ENCODE measurements at regions not wholly inside any gene's neighbourhood (a gene's known extent, or its start where the extent isn't known, plus 50 kb on each side); places are given as distances from the start of the nearest gene placed in this dataset.
"Not testable (repeated sequence)": the region's sequence is repeated elsewhere in the genome, so short reads cannot be mapped to it uniquely, and the experiment has no call there.

DNA sequence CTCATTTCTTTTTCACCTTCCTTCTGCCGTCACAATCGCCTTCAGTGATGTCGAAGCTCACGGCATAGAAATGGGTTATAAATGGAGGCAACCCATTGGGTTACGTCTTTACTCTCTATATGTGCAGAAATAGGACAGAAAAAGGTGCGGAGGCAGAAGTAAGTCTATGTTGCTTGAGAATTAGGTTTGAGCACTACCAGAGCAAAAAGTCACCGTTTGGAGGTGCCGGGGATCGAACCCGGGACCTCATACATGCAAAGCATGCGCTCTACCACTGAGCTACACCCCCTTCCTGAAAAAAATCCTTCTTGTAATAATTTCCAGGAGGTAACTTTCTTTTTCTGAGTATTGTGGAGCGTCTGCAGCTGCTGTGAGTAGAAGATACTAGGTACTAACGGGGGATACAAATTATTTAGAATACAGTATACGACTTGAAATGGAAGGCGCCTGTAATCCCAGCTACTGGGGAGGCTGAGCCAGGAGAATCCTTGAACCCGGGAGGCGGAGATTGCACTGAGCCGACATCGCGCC lies 134.2 kb downstream of the TRIM27 start:
- no peak overlapping the region for H2AFZ ChIP-seq (ENCODE audit: low read length)

DNA sequence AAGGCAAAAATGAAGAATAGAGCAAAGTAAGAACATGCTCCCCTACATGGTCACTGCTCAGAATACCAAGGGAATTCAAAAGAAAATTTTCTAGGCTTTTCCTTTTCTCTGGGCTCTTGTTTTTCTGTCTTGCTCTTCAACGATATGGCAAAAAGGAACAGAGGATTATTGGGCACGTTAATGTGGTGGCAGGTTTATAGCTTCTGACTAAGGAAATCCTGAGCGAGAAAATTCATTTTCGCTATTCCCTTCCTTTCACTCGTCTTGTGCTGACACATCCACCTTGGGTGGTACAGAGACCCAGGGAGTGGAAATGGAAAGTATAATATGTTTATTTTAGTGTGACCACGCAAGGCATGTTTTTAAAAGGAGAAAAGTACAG lies 132.8 kb downstream of the TRIM27 start:
- Histone ChIP-seq H3K9ac (ENCODE audit: low read length) (no peak overlapping the region), H2AFZ (ENCODE audit: low read length) (no peak overlapping the region), H3K27ac (ENCODE audit: low read length) (no peak overlapping the region), H3K27me3 (replicated peaks; ENCODE audit: insufficient read depth, low read length) (0 out of 2 replicates have a peak, but pooled peaks cover 7% of the 10 kb centered on the region), H3K4me3 (ENCODE audit: low read length) (no peak overlapping the region), H3K4me2 (ENCODE audit: low read depth, low read length) (no peak overlapping the region), H3F3A (ENCODE audit: insufficient read depth, low read length) (no peaks in the 10 kb centered on the region), H3K79me2 (ENCODE audit: low read length) (no peaks in the 10 kb centered on the region), H3K36me3 (replicated peaks; ENCODE audit: insufficient read depth, low read length) (no peaks in the 10 kb centered on the region), H3K9me2 (replicated peaks; ENCODE audit: insufficient read depth, low read length) (no peaks in the 10 kb centered on the region), H4K20me1 (ENCODE audit: insufficient read depth, low read length) (no peaks in the 10 kb centered on the region), H3K9me3 (replicated peaks; ENCODE audit: insufficient read depth, low read length) (no peaks in the 10 kb centered on the region), H3K4me1 (ENCODE audit: low read length) (no peaks in the 10 kb centered on the region)
- no peak for TF ChIP-seq EZH2phosphoT487 (IDR thresholded peaks at IDR 0.05; ENCODE audit: low read length)
- TF ChIP-seq, protein P1, sequence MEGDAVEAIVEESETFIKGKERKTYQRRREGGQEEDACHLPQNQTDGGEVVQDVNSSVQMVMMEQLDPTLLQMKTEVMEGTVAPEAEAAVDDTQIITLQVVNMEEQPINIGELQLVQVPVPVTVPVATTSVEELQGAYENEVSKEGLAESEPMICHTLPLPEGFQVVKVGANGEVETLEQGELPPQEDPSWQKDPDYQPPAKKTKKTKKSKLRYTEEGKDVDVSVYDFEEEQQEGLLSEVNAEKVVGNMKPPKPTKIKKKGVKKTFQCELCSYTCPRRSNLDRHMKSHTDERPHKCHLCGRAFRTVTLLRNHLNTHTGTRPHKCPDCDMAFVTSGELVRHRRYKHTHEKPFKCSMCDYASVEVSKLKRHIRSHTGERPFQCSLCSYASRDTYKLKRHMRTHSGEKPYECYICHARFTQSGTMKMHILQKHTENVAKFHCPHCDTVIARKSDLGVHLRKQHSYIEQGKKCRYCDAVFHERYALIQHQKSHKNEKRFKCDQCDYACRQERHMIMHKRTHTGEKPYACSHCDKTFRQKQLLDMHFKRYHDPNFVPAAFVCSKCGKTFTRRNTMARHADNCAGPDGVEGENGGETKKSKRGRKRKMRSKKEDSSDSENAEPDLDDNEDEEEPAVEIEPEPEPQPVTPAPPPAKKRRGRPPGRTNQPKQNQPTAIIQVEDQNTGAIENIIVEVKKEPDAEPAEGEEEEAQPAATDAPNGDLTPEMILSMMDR (IDR thresholded peaks at IDR 0.05; ENCODE audit: low read length): no peak
- no peak for TF ChIP-seq EZH2 (optimal IDR thresholded peaks at IDR 0.05; ENCODE audit: low read depth, low read length)
- DNase-seq: no peak

More for the DNA sequence above, 134.2 kb downstream of the TRIM27 start:
- no peak overlapping the region for H3K9ac ChIP-seq (ENCODE audit: low read length)
- H3K27me3 ChIP-seq (replicated peaks; ENCODE audit: insufficient read depth, low read length): 0 out of 2 replicates have a peak, but pooled peaks cover 10% of the 10 kb centered on the region
- H3K4me2 ChIP-seq (ENCODE audit: low read depth, low read length): no peak overlapping the region
- H3K9me2 ChIP-seq (replicated peaks; ENCODE audit: insufficient read depth, low read length): no peaks in the 10 kb centered on the region
- no peak overlapping the region for H3K4me3 ChIP-seq (ENCODE audit: low read length)
- no peak for TF ChIP-seq EZH2phosphoT487 (IDR thresholded peaks at IDR 0.05; ENCODE audit: low read length)
- TF ChIP-seq EZH2 (optimal IDR thresholded peaks at IDR 0.05; ENCODE audit: low read depth, low read length): no peak
- TF ChIP-seq, protein P1 (IDR thresholded peaks at IDR 0.05; ENCODE audit: low read length): no peak
- no peak for DNase-seq
- no peaks in the 10 kb centered on the region for H3F3A ChIP-seq (ENCODE audit: insufficient read depth, low read length)
- no peaks in the 10 kb centered on the region for H3K79me2 ChIP-seq (ENCODE audit: low read length)
- H3K36me3 ChIP-seq (replicated peaks; ENCODE audit: insufficient read depth, low read length): no peaks in the 10 kb centered on the region
- H3K9me3 ChIP-seq (replicated peaks; ENCODE audit: insufficient read depth, low read length): no peaks in the 10 kb centered on the region
- H4K20me1 ChIP-seq (ENCODE audit: insufficient read depth, low read length): no peaks in the 10 kb centered on the region
- H3K4me1 ChIP-seq (ENCODE audit: low read length): no peaks in the 10 kb centered on the region
- no peak overlapping the region for H3K27ac ChIP-seq (ENCODE audit: low read length)

DNA sequence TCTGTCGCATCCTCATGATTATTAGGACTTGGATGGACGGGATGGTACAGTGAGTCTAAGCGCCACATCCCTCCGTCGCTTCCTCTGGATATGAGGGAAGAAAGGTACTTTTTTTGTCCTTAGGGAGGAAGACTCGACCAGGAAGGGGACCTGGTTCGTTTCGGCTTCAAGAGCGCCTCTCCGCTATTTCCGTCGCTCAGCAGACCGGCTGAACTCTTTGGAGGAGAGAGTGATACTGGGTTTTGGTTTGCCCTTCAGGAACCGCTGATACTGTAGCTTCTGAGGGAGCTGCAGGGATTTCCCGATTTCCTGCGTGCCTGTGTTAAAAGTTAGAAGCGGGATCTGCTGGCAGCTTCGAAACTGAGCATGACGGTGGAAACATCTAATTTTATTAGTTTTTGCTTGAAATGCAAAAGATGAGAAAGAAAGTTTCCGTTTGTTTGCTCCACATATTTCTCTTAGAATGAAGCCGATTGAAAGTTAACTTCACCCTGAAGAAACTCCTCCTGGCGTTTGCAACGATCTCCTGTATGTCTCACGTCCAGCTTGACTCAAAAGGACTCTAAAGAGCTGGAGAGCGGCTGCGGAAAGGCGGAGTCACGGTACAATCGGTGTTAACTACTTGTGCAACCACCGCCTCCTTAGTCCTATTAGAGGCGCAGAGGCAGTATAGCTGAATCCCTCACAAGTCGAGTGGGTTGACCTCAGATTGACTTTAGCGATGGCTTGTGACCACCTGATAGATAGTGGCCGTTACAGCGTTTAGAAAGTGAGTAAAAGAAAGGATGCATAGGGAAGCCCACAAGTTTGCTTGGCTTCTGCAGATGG lies 129.4 kb downstream of the TRIM27 start:
- H2AFZ ChIP-seq (ENCODE audit: low read length): no peak overlapping the region
- TF ChIP-seq EZH2phosphoT487 (IDR thresholded peaks at IDR 0.05; ENCODE audit: low read length) (no peak), EZH2 (optimal IDR thresholded peaks at IDR 0.05; ENCODE audit: low read depth, low read length) (no peak)
- TF ChIP-seq, protein P1 (IDR thresholded peaks at IDR 0.05; ENCODE audit: low read length): no peak
- no peaks in the 10 kb centered on the region for H3F3A ChIP-seq (ENCODE audit: insufficient read depth, low read length)
- H3K9me3 ChIP-seq (replicated peaks; ENCODE audit: insufficient read depth, low read length): no peaks in the 10 kb centered on the region
- H3K9ac ChIP-seq (ENCODE audit: low read length): no peak overlapping the region
- H3K4me3 ChIP-seq (ENCODE audit: low read length): no peak overlapping the region
- H3K9me2 ChIP-seq (replicated peaks; ENCODE audit: insufficient read depth, low read length): no peaks in the 10 kb centered on the region
- no peaks in the 10 kb centered on the region for H4K20me1 ChIP-seq (ENCODE audit: insufficient read depth, low read length)
- H3K79me2 ChIP-seq (ENCODE audit: low read length): no peaks in the 10 kb centered on the region
- H3K36me3 ChIP-seq (replicated peaks; ENCODE audit: insufficient read depth, low read length): no peaks in the 10 kb centered on the region
- no peaks in the 10 kb centered on the region for H3K27me3 ChIP-seq (replicated peaks; ENCODE audit: insufficient read depth, low read length)
- no peak overlapping the region for H3K4me2 ChIP-seq (ENCODE audit: low read depth, low read length)
- no peaks in the 10 kb centered on the region for H3K4me1 ChIP-seq (ENCODE audit: low read length)
- no peak for DNase-seq
- H3K27ac ChIP-seq (ENCODE audit: low read length): no peak overlapping the region

DNA sequence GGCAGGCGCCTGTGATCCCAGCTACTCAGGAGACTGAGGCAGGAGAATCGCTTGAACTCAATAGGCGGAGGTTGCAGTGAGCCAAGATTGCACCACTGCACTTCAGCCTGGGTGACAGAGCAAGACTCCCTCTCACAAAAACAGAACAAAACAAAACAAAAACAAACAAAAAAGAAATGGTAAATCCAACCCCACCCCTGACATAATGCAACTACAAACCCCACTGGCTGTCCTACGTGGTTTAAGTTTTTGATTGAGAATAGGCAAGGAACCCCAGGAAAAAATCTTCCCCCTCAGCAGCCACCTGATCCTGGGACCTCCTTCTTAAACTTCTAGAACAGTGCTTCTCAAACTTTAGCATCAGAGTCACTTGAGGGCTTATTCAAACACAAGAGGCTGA lies 123.1 kb downstream of the TRIM27 start:
- not testable (repeated sequence) for H3K9me2 ChIP-seq (replicated peaks; ENCODE audit: insufficient read depth, low read length); H3K27me3 ChIP-seq (replicated peaks; ENCODE audit: insufficient read depth, low read length); H3F3A ChIP-seq (ENCODE audit: insufficient read depth, low read length); H3K4me3 ChIP-seq (ENCODE audit: low read length); H3K79me2 ChIP-seq (ENCODE audit: low read length); H4K20me1 ChIP-seq (ENCODE audit: insufficient read depth, low read length); H3K36me3 ChIP-seq (replicated peaks; ENCODE audit: insufficient read depth, low read length); H3K27ac ChIP-seq (ENCODE audit: low read length); H3K4me1 ChIP-seq (ENCODE audit: low read length); H3K9ac ChIP-seq (ENCODE audit: low read length); DNase-seq; H3K4me2 ChIP-seq (ENCODE audit: low read depth, low read length); H3K9me3 ChIP-seq (replicated peaks; ENCODE audit: insufficient read depth, low read length); H2AFZ ChIP-seq (ENCODE audit: low read length)
